HG03342 (cell line): ENCODE measurements at regions not wholly inside any gene's neighbourhood (a gene's known extent, or its start where the extent isn't known, plus 50 kb on each side); places are given as distances from the start of the nearest gene placed in this dataset.
A peak's percentile ranks its signal among the peaks of the same experiment; 100 is the strongest.
"Not testable (repeated sequence)": the region's sequence is repeated elsewhere in the genome, so short reads cannot be mapped to it uniquely, and the experiment has no call there.

Experiments used
- ATAC-seq: cut with Tn5 transposase; IDR thresholded peaks from one replicate; pipeline ENCODE4 v1.9.1; 2021; ENCODE audit warnings: mild to moderate bottlenecking, moderate library complexity; ENCODE audit not compliant: unreplicated experiment

DNA sequence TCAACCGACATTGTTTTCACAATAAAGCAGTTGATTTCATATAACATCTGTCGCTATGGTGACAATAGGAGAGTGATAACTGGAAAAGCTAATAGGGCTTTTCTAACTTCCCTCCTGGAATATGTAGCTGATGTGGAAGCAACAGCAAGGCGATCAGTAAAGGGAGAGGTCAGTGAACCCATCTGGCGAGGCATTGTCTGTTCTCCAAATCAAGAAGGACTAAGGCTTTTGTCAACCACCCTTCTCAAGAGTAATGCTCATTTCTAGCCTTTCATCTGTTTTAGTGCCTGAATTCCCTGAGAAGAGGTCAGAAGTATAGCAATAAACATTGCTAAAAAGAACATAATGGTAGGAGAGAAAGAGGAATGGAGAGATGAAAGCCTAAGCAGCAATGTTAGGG is 201.3 kb downstream of the AKAP7 start:
- ATAC-seq, result no peak

DNA sequence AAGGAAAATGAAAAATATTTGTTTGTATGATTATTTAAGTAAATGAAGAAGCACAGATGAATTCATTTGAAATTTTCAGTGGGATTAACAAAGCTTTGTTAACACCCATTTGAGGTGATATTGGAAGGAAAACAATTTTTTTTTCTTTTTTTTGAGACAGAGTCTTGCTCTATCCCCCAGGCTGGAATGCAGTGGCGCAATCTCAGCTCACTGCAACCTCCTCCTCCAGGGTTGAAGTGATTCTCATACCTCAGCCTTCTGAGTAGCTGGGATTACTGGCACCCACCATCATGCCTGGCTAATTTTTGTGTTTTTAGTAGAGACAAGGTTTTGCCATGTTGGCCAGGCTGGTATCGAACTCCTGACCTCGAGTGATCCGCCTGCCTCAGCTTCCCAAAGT is 211.6 kb downstream of the AKAP7 start:
- ATAC-seq, result not testable (repeated sequence)

GRCh38 chr6:131348572-131348971 is 213.3 kb downstream of the AKAP7 start:
- no peak for ATAC-seq

DNA sequence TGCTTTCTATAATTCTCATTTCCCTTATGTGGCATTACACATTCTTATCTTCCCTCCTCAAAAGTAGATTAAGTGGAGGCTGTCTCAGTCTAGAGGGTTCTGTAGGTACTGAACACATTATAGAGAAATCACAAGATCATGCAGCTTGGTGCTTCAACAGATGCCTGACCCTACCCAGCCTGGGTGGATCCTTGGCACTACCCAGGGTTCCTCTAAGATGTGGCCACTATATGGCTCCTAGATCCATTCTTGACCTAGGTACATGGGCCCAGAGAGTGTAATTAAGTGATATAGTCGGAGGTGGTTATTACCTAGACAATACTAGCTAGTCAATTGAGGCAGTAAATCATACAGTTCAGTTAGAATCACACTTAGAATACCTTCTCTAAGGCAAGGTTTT is 213.9 kb downstream of the AKAP7 start:
- ATAC-seq, result no peak

DNA sequence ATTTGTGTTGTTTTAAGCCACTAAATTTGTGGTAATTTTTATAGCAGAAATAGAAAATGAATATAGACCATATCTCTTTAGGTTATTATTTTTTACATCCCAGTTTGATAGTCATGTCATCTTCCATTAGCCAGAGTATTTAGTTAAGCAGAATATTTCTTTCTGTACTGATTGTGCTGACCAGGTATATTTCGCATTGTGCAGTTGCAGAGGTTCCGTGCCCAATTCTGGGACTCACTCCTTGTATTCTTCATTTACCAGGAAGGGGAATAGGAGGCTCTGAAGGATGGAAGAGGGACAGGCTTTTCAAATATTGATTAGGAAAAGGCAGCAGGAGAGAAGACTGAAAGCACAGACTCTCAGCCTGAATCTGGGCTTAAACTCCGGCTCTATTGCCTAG is 217.8 kb downstream of the AKAP7 start:
- ATAC-seq, result no peak

GRCh38 chr6:131353876-131354275 is 218.6 kb downstream of the AKAP7 start:
- ATAC-seq, result no peak

DNA sequence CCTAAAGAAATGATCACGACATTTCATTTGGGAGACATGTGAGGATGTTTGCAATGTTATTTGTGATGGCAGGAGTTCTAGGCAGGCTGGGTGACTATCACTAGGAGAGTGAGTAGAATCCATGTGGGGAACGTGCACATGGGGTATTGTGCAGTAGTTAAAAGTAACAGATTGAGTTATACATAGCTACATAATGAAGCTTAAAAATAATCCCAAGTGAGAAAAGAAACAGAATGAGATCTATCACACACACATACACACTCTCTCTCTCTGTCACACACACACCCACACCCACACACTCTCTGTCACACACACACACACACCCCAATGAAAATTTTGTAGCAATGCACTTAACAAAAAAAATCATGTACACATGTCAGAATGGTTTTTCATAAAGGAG is 218.7 kb upstream of the ARG1 start:
- no peak for ATAC-seq

DNA sequence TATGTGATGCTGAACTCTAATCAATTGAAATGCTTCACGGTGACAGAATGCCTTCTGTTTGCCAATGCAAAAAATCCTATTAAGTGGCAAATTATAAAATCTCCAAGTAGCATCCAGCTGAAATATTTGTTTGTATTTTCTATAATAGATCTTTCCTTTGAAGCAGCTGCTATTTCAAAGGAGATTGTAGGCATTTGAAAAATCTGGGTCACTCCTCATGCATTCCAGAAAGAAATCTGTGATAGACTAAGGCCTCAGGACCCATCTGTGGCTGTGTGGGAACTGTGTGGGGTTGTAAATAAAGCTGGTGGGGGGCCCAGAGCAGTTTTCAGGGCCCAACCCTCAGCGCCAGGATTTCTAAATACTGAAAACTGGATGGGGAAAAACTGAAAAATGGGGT is 216.9 kb upstream of the ARG1 start:
- ATAC-seq, result no peak

DNA sequence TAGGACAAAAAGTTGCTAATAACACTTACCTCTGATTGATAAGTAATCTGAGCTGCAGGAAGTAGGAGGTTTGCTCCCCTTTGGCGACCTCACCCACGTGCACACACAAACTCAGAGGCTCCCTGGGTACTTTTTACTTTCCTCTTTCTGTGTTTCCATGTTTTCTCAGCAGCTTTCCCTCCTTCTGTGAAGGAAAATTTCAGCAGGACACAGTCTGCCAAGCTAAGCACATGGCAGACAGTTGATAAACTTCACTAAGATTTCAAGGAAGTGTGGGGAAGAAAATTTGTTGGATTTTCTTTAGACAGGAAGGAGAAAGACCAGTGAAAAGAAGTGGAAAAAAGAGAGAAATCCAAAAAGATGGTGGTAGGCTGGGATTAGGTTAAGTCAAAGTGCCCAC is 215.5 kb upstream of the ARG1 start:
- no peak for ATAC-seq

GRCh38 chr6:131362070-131362469 is 211.0 kb upstream of the ARG1 start:
- no peak for ATAC-seq

- ATAC-seq, result no peak
These were observed 210.3 kb upstream of the ARG1 start for GRCh38 chr6:131362696-131363095.

GRCh38 chr6:131363947-131364834 is 208.8 kb upstream of the ARG1 start:
- ATAC-seq, result no peak

DNA sequence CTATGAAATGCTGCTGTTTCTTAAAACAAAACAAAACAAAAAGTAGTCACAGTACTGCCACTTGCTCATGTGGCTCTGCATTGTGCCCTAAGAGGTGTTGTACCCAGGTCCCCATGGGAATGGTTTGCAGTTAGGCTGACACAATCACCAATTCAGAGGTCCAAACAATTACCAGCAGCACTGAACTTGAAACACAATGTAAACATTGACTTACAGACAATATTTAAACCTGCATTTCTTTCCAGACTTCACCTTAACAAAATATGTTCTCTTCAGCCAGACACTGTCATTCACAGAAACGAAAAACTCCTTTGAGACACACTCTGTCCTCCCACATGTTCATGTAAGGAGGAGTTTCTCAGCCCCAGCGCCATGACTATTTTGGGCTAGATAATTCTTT is 206.8 kb upstream of the ARG1 start:
- no peak for ATAC-seq

DNA sequence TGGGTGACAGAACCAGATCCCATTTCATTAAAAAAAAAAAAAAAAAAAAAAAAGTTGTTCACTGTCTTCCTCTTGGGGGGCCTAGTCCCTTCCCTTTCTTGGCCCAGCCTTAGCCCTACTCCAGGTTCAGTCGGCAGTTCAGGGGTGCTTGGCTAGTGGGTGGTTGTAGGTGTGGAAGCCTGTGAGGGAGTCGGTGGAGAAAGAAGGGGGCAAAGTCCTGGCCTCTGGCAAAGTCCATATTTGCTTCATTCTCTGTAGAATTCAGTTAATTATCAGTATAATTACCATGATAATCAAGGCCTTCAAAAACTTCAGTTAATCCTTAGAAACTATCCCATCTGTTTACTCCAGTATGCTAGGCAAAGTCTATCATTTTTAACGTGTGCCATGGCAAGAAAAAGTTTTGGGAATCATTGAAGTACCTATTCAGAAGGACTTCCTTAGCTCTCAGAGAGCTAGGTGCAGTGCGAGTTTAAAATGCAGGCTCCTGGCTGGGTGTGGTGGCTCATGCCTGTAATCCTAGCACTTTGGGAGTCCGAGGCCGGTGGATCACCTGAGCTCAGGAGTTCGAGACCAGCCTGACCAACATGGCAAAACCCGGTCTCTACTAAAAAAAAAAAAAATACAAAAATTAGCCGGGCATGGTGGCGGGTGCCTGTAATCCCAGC is 205.7 kb upstream of the ARG1 start:
- ATAC-seq, result no peak

DNA sequence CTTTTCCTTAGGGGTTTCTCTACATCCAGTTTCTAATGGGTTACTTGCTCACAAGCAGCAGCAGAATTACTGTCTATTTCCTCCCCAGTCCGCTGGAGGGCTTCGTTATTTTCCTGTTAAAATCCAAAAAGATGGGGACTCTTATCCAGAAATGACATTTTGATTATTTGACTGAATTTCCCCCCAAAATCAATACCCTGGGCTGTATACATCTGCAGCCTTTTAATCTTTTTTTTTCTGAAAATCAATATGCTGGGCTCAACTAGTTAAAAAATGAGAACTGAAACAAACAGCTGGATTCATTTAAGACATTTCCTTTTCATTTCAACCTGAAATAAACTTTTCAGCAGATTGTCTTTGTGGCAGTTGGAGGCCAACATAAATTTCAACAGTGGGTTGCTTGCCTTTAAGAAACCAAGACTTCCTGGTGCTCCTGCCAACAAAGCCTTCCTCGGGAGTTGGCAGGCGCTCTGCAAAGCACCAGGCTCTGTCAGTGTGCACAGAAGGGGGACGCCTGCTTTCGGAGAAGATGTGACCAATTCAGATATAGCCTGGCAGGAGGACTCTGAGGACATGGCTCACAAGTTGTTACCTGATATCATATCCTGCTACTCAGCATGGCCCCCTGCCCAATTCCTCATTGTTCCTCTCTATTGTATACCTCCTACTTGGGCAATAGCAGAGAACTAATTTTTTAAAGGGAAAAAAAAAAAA is 204.7 kb upstream of the ARG1 start:
- ATAC-seq, result peak; percentile 78

GRCh38 chr6:131372535-131372934 is 200.5 kb upstream of the ARG1 start:
- ATAC-seq, result no peak

DNA sequence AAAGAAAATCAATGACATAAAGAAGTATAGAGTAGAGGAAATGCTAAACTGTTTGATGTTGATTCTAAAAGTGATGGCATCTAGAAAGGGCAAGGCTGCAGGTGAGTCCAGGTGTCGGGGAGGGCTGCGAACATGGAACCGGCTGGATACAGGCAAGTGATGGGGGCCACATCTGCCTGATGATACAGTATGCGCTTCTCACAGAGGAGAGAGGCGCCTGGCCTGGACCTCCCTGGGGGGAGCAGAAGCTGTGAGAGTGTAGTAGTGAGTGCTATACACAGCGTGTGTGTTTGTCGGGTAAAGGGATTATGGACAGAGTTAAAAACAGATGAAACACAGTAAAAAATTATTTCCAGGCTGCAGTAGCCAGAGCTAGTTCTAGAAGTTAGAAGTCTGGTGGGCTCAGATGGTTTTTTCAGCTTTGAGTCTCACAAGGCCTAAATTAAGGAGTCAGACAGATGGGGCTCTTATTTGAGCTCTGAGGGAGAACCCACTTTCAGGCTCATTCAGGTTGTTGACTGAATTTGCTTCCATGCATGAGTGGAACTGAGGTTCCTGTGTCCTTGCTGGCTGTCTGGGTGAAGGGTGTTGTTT is 195.8 kb upstream of the ARG1 start:
- no peak for ATAC-seq

GRCh38 chr6:131378874-131379273 is 194.2 kb upstream of the ARG1 start:
- ATAC-seq, result no peak

GRCh38 chr6:131379948-131380347 is 193.1 kb upstream of the ARG1 start:
- ATAC-seq, result no peak

DNA sequence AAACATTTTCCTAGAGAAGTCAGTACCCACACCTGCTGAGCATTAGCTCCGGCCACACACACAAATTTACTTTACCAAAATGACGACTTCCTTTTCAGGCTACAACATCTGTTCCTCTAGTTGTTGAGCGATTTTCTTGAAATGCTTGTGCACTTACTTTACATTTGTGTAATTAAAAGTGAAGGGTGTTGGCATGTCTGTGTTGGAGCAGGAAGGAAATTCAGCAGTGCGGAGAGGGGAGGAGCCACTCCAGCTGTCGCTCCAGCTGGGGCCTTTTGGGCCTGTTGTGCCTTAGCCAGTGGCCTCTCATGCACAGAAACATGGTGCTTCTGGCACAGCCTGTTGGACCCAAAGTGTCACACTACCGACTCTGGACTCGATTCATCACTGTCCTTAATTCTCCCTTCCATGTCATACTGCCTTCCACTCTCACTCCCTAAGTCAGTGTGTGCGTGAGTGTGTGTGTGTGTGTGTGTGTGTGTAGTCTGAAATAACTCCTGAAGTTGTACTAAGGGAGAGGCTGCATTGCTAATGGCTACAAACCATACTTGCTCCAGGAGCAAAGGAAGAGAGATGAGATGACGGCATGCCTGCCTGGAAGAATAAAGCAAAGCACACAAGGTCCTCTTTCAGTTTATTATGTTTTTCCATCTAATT is 191.8 kb upstream of the ARG1 start:
- no peak for ATAC-seq

GRCh38 chr6:131381709-131382093 is 191.3 kb upstream of the ARG1 start:
- ATAC-seq, result no peak
